IMR-90 (cell line): ENCODE measurements at regions not wholly inside any gene's neighbourhood (a gene's known extent, or its start where the extent isn't known, plus 50 kb on each side); places are given as distances from the start of the nearest gene placed in this dataset.

Experiments used
- MAZ ChIP-seq: IDR thresholded peaks from 2 replicates; pipeline ENCODE4 v1.6.1; 2012; ENCODE audit warnings: low read depth, mild to moderate bottlenecking, low read length, improper control_type of control experiment, moderate library complexity, borderline replicate concordance
- RAD21 ChIP-seq: IDR thresholded peaks from 2 replicates; pipeline ENCODE4 v1.6.1; 2012; ENCODE audit warnings: low read length, improper control_type of control experiment
- SMC3 ChIP-seq: fragments of 150-350 bp; IDR thresholded peaks from 2 replicates; pipeline ENCODE4 v1.6.1; 2016; ENCODE audit warnings: low read depth, mild to moderate bottlenecking, antibody characterized with exemption, low read length, moderate library complexity
- TF ChIP-seq, protein P1 (sequence below): conservative IDR thresholded peaks from 2 replicates; pipeline ENCODE4 v1.5.1; 2012; ENCODE audit warnings: mild to moderate bottlenecking, low read depth, low read length, improper control_type of control experiment
- TF ChIP-seq, protein P2 (sequence below): fragments of 150-350 bp; IDR thresholded peaks from 2 replicates; pipeline ENCODE4 v1.6.1; 2016; ENCODE audit warnings: low read depth, mild to moderate bottlenecking, low read length, moderate library complexity, borderline replicate concordance

DNA sequence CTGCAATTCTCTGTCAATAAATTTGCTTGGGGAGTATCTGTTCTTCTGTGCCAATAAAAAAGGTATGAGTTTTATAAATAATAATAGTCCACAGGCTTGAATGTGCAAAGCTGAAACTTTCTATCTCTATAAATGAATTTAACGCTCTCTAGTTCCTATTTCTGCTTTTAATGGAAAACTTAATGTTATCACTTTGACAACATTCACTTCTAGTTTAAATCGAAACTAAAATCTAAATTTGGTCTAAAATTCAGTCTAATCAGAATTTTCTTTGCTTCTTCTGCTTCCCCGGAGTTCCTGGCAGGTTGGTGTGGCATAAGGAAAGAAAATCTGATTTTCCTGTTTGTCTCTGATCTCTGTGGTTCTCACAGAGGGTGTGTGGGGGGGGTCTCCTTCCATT lies 450.1 kb upstream of the TBL1XR1 start:
- TF ChIP-seq, protein P1, sequence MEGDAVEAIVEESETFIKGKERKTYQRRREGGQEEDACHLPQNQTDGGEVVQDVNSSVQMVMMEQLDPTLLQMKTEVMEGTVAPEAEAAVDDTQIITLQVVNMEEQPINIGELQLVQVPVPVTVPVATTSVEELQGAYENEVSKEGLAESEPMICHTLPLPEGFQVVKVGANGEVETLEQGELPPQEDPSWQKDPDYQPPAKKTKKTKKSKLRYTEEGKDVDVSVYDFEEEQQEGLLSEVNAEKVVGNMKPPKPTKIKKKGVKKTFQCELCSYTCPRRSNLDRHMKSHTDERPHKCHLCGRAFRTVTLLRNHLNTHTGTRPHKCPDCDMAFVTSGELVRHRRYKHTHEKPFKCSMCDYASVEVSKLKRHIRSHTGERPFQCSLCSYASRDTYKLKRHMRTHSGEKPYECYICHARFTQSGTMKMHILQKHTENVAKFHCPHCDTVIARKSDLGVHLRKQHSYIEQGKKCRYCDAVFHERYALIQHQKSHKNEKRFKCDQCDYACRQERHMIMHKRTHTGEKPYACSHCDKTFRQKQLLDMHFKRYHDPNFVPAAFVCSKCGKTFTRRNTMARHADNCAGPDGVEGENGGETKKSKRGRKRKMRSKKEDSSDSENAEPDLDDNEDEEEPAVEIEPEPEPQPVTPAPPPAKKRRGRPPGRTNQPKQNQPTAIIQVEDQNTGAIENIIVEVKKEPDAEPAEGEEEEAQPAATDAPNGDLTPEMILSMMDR, result no peak
- TF ChIP-seq RAD21, result no peak
- TF ChIP-seq, protein P2, sequence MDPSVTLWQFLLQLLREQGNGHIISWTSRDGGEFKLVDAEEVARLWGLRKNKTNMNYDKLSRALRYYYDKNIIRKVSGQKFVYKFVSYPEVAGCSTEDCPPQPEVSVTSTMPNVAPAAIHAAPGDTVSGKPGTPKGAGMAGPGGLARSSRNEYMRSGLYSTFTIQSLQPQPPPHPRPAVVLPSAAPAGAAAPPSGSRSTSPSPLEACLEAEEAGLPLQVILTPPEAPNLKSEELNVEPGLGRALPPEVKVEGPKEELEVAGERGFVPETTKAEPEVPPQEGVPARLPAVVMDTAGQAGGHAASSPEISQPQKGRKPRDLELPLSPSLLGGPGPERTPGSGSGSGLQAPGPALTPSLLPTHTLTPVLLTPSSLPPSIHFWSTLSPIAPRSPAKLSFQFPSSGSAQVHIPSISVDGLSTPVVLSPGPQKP, result no peak
- no peak for TF ChIP-seq MAZ
- TF ChIP-seq SMC3, result no peak
